ENCODE measurements at regions not wholly inside any gene's neighbourhood (a gene's known extent, or its start where the extent isn't known, plus 50 kb on each side); places are given as distances from the start of the nearest gene placed in this dataset.
A peak's percentile ranks its signal among the peaks of the same experiment; 100 is the strongest.

DNA sequence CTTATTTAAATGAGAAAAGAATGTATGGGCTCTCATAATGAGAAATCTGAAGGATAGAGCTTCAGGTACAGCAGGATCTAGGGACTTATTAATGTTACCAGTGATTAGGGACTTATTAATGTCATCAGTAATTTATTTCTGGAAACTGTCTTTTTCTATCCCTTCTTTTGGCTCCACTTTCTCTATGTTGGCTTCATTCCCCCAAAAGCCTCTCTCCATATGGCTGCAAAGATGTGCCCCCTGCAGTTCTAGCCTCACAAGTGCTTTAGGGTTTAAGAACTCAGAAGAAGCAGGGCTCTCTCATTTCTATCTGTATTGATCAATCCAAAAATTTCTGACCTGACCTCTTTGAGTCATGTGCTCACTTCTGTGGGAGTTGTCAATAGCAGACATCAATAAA, 480.9 kb downstream of the TXNL1 start:
- no peak overlapping the region for H3K4ac ChIP-seq (ENCODE audit: low read depth, low read length)
- no peak overlapping the region for H2BK5ac ChIP-seq (ENCODE audit: insufficient read length, low read length)
- H3K4me3 Mint-ChIP-seq, result no peak overlapping the region
- TF ChIP-seq CTCF (conservative IDR thresholded peaks at IDR 0.05), result no peak
- H2AK5ac ChIP-seq (ENCODE audit: insufficient read length, low read length), result no peak overlapping the region
- H4K20me1 ChIP-seq (ENCODE audit: control insufficient read depth, insufficient read depth, insufficient read length), result no peaks in the 10 kb centered on the region
- H4K8ac ChIP-seq (replicated peaks; ENCODE audit: insufficient read length, low read depth, low read length), result no peak overlapping the region
- H3K27me3 ChIP-seq (ENCODE audit: insufficient read depth, low read length), result no peaks in the 10 kb centered on the region
- no peak overlapping the region for H3K56ac ChIP-seq (ENCODE audit: insufficient read length, low read depth, low read length)
- no peak overlapping the region for H4K91ac ChIP-seq (ENCODE audit: insufficient read length, low read depth, low read length)
- H3K9me3 ChIP-seq (ENCODE audit: control insufficient read depth, low read depth, low read length), result no peaks in the 10 kb centered on the region
- H3K27ac Mint-ChIP-seq, result peak overlapping the region in 1 of 3 experiments; percentile 35; a peak in 1 of 7 replicates
- H3K4me2 ChIP-seq (ENCODE audit: insufficient read depth, insufficient read length, low read length), result no peak overlapping the region
- no peaks in the 10 kb centered on the region for H3K4me1 ChIP-seq (ENCODE audit: insufficient read depth, low read length)
- H3K18ac ChIP-seq (ENCODE audit: insufficient read length, low read depth, low read length), result no peak overlapping the region
- no peak overlapping the region for H2AFZ ChIP-seq (ENCODE audit: low read length)
- H2BK15ac ChIP-seq (ENCODE audit: low read depth, low read length), result no peak overlapping the region
- no peak overlapping the region for H3K23ac ChIP-seq (ENCODE audit: insufficient read length, low read depth, low read length)
- H3K4me1 Mint-ChIP-seq, result peaks cover 4 to 5% of the 10 kb centered on the region in 2 experiments
- no peaks in the 10 kb centered on the region for H3K36me3 Mint-ChIP-seq (ENCODE audit: insufficient read depth in 1 of 3, low read depth in 3 of 3)
- no peak overlapping the region for H4K5ac ChIP-seq (ENCODE audit: insufficient read length, low read depth, low read length)
- H2BK120ac ChIP-seq (ENCODE audit: low read depth, low read length, poor library complexity, severe bottlenecking), result no peak overlapping the region
- no peak overlapping the region for H2BK20ac ChIP-seq (ENCODE audit: low read depth, low read length, poor library complexity, severe bottlenecking)
- no peak overlapping the region for H3K27ac ChIP-seq (ENCODE audit: insufficient read length, low read depth, low read length)
- no peaks in the 10 kb centered on the region for H3K23me2 ChIP-seq (ENCODE audit: insufficient read length, low read depth, low read length, poor library complexity, severe bottlenecking)
- H3K27me3 Mint-ChIP-seq (ENCODE audit: low read depth), result no peaks in the 10 kb centered on the region
- H3K79me1 ChIP-seq (ENCODE audit: insufficient read depth, low read depth, low read length, poor library complexity, severe bottlenecking), result no peaks in the 10 kb centered on the region
- no peak overlapping the region for H3T11ph ChIP-seq (ENCODE audit: low read length)
- no peaks in the 10 kb centered on the region; a peak in 2 of 5 replicates for H3K9me3 Mint-ChIP-seq
- no peak overlapping the region for H3K14ac ChIP-seq (ENCODE audit: insufficient read depth, low read length)
- H3K79me2 ChIP-seq (ENCODE audit: insufficient read depth, low read length), result no peaks in the 10 kb centered on the region
- no peak overlapping the region for H2BK12ac ChIP-seq (ENCODE audit: insufficient read length, low read depth, low read length)
- H3K9ac ChIP-seq (ENCODE audit: extremely low read depth, insufficient read length, low read length), result no peak overlapping the region
- DNase-seq, result no peak
